Left ventricle myocardium inferior (tissue), 1 donor: ENCODE measurements at regions not wholly inside any gene's neighbourhood (a gene's known extent, or its start where the extent isn't known, plus 50 kb on each side); places are given as distances from the start of the nearest gene placed in this dataset.

ENCODE experiments used
- DNase-seq: peaks from one replicate; pipeline ENCODE4 v3.0.0-alpha.2; 2020
- H3K27ac ChIP-seq: fragments of 200-600 bp; replicated peaks from 2 replicates; pipeline ENCODE4 v1.8.0; 2021
- H3K27me3 ChIP-seq: fragments of 200-600 bp; 2 replicates; pipeline ENCODE4 v1.8.0; 2021; ENCODE audit warnings: low read depth
- H3K36me3 ChIP-seq: fragments of 200-600 bp; 2 replicates; pipeline ENCODE4 v1.8.0; 2021
- H3K4me1 ChIP-seq: fragments of 200-600 bp; 2 replicates; pipeline ENCODE4 v1.8.0; 2021
- H3K4me3 ChIP-seq: fragments of 200-600 bp; 2 replicates; pipeline ENCODE4 v1.8.0; 2021; ENCODE audit warnings: mild to moderate bottlenecking, moderate library complexity
- H3K9me3 ChIP-seq: fragments of 200-600 bp; replicated peaks from 2 replicates; pipeline ENCODE4 v1.8.0; 2021
- intact Hi-C: fragments of 100-400 bp; cut with micrococcal nuclease; formaldehyde crosslinking; loops from one replicate; pipeline ENCODE4 v1.11.0; 2022
- TF ChIP-seq, protein P1 (sequence below): fragments of 200-600 bp; IDR thresholded peaks from 2 replicates; pipeline ENCODE4 v1.8.0; 2021; ENCODE audit warnings: antibody characterized with exemption, mild to moderate bottlenecking, borderline replicate concordance
- donor health status: DM: no; HTN: yes; CAD: no; lungs with severe emphysema.

DNA sequence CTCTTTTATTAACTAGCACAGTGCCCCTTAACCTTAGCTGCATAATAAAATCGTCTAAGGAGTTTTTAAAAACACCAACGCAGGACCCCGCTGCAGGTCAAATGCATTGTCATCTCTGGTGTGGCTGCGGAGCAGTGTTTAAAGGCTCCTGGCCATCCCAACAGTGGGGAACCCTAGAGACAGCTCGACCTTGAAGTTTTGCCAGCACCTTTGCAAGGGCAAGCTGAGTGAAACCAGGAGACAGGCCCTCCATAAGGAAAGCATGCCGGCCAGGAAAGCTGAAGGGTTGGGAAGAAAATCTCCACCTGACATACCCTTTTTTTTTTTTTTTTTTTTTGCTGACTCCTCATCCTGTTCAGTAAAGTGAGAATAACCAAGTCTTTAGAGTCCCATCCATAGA lies 349.0 kb downstream of the CMPK2 start:
- Histone ChIP-seq H3K4me3 (no peak overlapping the region), H3K9me3 (no peaks in the 10 kb centered on the region), H3K27me3 (peaks cover 6% of the 10 kb centered on the region), H3K4me1 (no peaks in the 10 kb centered on the region), H3K27ac (no peak overlapping the region), H3K36me3 (no peaks in the 10 kb centered on the region)
- intact Hi-C loops, result no loop called here
- no peak for DNase-seq
- TF ChIP-seq, protein P1, sequence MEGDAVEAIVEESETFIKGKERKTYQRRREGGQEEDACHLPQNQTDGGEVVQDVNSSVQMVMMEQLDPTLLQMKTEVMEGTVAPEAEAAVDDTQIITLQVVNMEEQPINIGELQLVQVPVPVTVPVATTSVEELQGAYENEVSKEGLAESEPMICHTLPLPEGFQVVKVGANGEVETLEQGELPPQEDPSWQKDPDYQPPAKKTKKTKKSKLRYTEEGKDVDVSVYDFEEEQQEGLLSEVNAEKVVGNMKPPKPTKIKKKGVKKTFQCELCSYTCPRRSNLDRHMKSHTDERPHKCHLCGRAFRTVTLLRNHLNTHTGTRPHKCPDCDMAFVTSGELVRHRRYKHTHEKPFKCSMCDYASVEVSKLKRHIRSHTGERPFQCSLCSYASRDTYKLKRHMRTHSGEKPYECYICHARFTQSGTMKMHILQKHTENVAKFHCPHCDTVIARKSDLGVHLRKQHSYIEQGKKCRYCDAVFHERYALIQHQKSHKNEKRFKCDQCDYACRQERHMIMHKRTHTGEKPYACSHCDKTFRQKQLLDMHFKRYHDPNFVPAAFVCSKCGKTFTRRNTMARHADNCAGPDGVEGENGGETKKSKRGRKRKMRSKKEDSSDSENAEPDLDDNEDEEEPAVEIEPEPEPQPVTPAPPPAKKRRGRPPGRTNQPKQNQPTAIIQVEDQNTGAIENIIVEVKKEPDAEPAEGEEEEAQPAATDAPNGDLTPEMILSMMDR, result no peak

DNA sequence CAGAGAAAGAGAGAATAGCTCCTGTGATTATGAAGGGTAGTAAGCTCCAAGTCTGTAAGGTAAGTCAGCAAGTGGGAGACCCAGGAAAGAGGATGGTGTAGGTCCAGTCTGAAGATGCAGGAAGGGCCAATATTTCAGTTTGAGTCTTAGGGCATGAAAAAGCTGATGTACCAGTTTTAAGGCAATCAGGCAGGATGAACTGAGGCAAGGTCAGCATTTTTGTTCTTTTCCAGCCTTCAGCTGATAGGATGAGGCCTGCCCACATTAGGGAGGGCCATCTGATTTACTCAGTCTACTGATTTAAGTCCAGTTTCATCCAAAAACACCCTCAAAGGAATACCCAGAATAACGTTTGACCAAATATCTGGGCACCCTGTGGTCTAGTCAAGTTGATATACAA lies 347.3 kb downstream of the CMPK2 start:
- peaks cover 15% of the 10 kb centered on the region for H3K27me3 ChIP-seq
- H3K4me3 ChIP-seq, result no peak overlapping the region
- no peaks in the 10 kb centered on the region for H3K36me3 ChIP-seq
- no peak for DNase-seq
- intact Hi-C loops, result no loop called here
- no peak overlapping the region for H3K27ac ChIP-seq
- H3K9me3 ChIP-seq, result no peaks in the 10 kb centered on the region
- H3K4me1 ChIP-seq, result no peaks in the 10 kb centered on the region
- TF ChIP-seq, protein P1, result no peak

DNA sequence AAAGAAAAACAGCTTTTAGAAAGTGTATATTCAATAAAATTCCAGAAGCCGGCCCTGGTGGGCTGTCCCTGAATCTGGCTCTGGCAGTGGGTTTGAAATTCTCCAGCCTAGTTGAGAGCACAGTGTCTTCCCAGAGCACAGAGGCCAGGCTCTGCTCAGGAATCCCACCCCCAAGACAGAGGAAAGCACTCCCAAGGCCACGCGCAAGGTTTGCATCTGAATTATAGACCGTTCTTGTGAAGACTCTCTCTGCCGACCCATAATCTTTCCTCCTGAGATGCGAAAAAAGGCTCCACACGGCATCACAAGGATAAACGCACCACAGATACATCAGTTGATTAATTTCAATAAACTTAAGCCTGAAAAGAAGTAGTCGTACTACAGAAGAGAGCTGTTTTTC lies 342.2 kb downstream of the CMPK2 start:
- H3K4me3 ChIP-seq, result no peak overlapping the region
- intact Hi-C loops, result no loop called here
- H3K27ac ChIP-seq, result no peak overlapping the region
- H3K27me3 ChIP-seq, result peaks cover 11% of the 10 kb centered on the region
- H3K9me3 ChIP-seq, result no peaks in the 10 kb centered on the region
- H3K4me1 ChIP-seq, result no peaks in the 10 kb centered on the region
- DNase-seq, result no peak
- H3K36me3 ChIP-seq, result no peaks in the 10 kb centered on the region
- TF ChIP-seq, protein P1, result no peak

DNA sequence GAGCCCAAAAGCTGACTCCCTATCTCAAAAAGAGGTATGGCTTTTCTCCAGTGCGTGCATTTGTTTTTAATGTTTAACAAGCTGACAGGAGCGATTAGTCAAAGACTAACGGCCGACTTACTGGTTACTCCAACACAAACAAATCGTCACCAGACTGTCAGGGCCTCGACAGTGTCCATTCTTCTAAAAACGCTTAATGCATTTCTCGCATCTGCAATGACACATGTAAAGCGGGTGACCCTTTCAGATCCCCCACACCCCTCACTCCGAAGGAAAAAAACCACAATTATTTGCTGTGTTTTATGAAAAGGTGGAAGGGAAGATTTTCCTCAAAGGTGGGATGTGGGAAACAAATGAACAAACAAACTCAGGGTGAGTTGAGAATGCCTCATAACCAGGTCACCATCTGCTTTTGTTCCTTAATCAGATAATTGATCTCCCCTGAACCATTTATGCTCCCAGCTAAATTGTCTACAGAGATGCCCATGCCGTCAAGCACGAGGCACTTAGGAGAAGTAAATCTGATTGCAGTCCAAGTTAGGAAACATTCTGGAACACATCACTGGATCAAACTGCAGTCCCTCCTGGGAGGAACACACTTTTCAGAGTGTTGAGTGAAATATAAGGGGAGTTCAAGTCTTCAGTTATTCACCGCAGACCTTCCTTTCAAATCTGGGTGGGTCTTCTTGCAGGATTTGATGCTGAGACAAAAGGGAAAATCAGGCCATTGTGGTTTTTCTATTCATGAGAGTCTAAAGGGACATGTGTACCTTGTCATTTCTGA lies 340.8 kb downstream of the CMPK2 start:
- intact Hi-C loops, result no loop called here

DNA sequence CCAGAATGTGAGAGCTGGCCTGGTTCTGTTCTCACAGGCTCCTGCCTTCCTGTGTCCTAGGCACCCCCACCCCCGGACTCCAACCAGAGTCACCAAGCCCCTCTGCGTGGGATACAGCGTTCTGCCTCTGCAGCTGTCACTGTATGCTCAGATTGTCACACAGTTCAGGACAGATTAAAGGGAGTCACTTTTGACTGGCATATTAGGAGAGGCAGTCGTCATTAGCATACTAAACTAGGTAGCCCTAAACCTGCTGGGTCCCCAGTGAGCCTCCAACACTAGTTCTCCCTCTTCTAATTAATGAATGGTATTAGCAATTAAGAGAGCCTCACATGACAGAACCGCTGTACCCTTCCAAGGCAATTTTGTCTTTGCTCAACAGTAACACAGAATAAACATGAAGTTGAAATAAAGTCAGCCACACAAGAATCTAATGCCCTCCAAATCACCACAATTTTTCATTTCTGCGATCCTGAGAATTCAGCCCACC lies 340.2 kb downstream of the CMPK2 start:
- Histone ChIP-seq H3K27me3 (peaks cover 11% of the 10 kb centered on the region), H3K9me3 (no peaks in the 10 kb centered on the region), H3K4me3 (no peak overlapping the region), H3K4me1 (no peaks in the 10 kb centered on the region), H3K36me3 (no peaks in the 10 kb centered on the region), H3K27ac (no peak overlapping the region)
- TF ChIP-seq, protein P1, result no peak
- no peak for DNase-seq
- intact Hi-C loops, result no loop called here

More for the DNA sequence above, 340.8 kb downstream of the CMPK2 start:
- H3K9me3 ChIP-seq, result no peaks in the 10 kb centered on the region
- no peak overlapping the region for H3K4me3 ChIP-seq
- no peak overlapping the region for H3K27ac ChIP-seq
- no peak for DNase-seq
- TF ChIP-seq, protein P1, result no peak
- no peaks in the 10 kb centered on the region for H3K4me1 ChIP-seq
- H3K27me3 ChIP-seq, result peaks cover 11% of the 10 kb centered on the region
- H3K36me3 ChIP-seq, result no peaks in the 10 kb centered on the region
